Activated T-cell treated with anti-CD3 and anti-CD28 coated beads, Interleukin-2, amount 50 U/mL, for 1 hour (primary cell): ENCODE measurements at regions not wholly inside any gene's neighbourhood (a gene's known extent, or its start where the extent isn't known, plus 50 kb on each side); places are given as distances from the start of the nearest gene placed in this dataset.

Experiments used
- DNase-seq: peaks from one replicate; pipeline ENCODE4 v3.0.0-alpha.2; 2020

DNA sequence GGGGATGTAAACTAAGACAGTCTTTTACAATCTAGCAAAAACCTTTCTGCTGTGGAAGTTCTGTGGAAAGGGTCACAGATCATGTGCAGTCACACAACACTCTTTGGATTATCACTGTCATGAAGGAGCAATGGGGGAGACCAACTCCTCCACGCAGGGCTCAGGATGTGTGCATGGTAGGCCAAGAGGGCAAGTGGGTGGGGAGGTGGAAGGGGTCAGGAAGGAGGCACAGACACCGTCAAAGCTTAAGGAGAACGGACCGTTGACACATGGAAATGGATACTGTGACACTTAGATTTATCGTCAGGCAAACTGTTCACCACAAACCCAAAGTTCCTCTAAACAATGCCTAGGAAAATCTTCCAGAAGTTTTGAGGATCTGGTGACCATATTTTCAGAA, 215.8 kb downstream of the PAX1 start:
- no peak for DNase-seq

DNA sequence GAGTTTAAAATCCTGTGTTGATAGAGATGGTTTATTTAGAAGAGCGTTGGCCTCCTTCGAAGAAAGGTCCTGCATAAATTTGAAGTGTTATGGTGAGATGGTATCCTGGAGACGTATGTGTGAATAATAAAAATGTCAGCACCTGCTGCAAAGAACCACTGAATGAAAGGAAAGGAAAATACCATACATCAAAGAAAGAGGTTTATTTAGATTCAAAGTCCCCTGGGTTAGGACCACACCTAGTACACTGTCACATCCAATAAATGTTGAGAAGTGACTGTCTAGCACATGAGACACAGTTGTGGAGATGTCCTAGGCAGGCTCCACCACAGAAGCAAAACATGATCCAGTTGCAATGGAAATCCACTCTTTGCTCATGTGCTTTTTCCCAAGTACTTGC, 214.7 kb downstream of the PAX1 start:
- no peak for DNase-seq

DNA sequence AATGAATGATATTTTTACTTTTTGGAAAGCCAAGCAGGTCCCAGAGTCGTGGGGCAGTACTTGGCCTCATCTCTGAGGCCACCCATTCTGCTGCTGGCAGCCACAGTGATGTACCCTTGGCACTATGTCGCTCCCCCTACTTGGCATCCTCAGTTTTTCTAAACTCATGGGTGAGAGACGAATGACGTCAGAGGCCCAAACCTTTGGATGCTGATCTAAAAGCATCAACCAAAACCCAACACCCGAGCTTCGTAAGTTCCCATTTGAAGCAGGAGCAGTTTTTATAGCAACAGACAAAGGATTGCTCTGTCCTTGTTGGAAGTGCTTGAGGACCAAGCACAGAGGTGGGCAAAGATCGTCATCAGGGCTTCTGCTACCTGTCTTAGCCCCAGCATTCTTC, 212.9 kb downstream of the PAX1 start:
- DNase-seq: no peak

DNA sequence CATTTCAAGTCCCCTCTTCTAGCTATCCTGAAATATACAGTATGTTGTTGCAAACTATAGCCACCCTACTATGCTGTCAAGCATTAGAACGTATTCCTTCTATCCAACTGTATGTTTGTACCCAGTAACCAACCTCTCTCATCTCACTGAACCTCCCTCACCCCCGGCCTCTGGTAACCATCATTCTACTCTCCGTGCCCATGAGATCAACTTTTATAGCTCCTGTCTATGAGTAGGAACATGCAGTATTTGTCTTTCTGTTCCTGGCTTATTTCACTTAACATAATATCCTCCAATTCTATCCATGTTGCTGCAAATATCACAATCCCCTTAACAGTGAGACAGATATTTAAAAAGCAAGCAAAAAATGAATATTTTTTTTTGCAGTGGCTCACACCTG, 196.9 kb downstream of the PAX1 start:
- DNase-seq: no peak

DNA sequence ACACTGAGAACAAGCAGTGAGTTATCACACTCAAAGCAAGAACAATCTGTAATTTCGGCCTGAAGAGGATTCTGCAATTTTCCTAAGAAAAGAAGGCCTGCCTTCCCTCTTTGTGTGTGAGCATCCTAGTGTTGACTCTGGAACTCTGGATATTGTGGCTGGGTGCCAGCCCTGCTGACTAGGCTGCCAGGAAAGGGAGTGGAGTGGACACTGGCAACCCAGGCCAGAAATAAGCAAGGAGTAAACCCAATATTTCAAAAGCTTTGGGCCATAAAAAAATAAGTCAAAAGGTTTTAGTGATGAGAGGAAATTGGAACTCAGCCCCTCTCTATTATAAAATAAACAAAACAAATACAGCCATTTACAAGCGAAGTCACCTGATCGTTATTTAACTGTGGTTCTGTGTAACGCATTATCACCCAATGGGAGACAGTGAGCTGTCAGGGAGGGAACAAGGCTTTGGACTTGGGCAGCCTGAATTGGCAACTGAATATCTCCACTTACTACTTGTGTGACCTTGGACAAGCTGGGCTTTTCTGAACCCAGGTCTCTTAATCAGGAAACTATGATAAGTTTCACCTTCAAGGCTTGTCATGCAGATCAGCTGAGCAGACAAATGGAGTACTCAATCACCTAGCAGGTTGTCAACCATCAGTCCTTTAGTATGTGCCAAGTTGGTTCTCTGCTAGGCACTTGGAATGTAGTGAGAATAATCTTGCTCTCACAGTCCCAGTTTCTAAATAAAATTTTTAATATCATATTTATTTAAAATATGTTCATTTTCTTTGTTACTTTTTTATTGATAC, 196.2 kb downstream of the PAX1 start:
- no peak for DNase-seq

DNA sequence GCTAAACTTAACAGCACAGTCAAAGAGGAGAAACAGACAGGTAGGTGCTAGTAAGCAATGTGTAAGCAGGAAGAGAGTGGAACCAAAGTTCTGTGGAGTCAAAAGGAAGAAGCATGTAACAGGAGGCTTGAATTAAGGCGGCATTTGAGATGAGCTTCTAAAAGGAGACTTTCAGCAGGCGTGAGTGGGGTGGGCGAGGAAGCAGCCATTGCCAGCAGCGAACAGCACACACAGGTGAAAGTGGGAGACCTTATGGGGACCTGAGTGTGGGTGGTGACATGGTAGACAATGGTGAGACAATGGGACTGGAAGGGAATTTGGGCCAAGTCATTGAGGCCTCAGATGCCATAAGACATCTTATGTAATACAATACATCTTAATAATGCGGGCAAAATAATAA, 195.0 kb downstream of the PAX1 start:
- no peak for DNase-seq

DNA sequence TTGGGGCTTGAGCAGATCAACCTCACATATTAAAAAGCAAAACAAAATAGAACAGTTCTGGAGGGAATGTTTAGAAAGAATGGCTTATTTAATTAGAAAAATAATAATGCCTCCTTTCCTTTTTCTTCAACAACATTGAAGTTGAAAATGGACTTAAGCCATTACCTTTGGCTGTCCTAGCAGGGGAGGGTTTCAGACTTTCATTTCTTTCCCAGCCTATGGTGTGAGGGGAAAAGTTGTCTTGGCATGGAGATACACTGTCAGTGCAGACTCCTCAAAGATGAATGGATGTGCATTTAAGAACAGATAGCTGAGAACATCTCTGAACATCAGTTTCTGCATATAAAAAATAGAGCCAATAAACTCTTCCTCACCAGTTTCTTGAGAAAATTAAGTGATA, 169.5 kb downstream of the PAX1 start:
- DNase-seq: no peak

DNA sequence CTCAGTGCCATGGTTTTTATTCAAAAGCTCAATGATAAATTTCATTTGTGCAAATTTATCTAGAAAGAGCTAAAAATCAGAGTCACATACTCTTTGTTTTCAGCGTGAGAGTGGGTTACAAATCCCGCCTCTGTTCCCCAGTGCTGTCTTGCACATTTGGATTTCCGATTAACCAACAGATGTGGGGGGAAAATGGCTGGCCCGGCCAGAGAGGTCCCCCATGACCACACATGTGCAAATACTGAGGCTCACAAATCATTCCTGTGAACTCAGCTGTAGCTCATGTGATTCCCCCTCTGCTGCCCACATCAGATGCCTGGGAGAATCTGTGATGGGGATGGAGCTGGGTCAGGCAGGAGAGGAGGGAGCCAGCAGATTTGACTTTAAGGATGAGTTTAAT, 168.7 kb downstream of the PAX1 start:
- DNase-seq: no peak

DNA sequence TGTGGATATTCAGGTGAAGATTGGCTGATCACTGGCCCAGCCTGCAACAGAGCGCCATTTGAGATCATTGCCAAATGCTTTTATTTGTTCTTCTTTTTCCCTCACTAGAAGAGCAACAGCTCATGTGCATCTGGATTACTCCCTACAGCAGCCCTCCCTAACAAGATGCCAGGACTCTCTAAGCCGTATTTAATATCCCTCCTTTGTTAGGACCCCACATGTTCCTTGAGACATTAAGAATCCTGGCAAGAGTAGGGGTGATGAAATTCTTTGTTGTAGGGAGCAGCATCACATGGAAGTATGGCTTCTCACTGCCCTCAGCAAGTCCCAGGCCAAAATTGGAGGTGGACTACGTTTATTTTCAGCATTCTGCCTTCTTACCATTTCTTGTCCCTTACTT, 167.8 kb downstream of the PAX1 start:
- DNase-seq: no peak

DNA sequence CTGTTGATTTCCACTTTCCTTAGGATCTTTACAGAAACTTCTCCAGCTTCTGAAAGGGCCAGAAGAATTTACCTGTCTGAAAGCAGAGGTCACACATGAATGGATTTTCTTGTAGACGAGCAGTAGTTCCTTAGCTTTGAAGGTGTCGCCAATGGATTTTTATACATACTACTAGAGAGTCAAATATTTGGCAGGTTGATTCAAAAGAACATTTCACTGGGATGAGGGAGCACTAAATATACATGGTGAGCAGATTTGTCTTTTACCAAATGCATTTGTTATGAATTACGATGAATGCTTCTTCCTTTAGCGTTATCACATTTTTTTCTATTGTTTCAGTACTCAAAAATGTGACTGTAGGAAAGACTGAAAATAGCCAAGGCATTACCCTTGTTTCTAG, 162.3 kb downstream of the PAX1 start:
- DNase-seq: no peak

DNA sequence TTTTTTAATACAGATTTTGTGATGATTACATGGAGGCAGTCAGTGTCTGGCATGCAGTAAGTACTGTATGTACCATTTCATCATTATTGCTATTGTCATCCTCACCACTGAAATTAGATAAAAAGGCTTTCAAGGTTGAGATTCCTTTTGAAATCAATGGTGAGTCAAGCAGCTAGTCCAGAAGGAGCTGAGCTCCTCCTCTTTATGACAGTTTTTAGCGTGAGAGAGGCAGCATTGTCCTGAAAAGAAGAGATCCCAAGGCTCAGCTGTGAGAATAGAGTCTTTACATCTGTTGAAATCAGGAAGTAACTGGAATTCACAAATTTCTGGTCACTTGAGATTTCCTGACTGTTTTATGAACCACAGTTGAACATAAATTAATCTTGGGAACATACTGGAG, 161.9 kb downstream of the PAX1 start:
- DNase-seq: no peak

DNA sequence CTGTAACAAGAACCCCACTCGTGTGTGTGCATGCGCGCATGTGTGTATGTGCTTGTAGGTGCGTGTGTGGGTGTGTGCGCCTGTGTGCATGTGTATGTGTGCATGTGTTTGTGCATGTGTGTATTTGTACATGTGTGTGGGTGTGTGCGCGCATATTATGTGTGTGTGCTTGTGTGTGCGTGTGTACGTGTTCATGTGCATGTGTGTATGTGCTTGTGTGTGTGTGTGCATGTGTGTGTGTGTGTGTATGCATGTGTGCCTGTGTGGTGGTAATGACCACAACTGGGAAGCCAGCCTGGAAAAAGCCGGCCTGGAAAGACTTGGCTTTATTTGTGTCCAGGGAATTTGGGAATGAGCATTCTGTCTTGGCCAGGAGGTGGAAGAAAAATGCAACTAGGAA, 157.5 kb downstream of the PAX1 start:
- DNase-seq: no peak

DNA sequence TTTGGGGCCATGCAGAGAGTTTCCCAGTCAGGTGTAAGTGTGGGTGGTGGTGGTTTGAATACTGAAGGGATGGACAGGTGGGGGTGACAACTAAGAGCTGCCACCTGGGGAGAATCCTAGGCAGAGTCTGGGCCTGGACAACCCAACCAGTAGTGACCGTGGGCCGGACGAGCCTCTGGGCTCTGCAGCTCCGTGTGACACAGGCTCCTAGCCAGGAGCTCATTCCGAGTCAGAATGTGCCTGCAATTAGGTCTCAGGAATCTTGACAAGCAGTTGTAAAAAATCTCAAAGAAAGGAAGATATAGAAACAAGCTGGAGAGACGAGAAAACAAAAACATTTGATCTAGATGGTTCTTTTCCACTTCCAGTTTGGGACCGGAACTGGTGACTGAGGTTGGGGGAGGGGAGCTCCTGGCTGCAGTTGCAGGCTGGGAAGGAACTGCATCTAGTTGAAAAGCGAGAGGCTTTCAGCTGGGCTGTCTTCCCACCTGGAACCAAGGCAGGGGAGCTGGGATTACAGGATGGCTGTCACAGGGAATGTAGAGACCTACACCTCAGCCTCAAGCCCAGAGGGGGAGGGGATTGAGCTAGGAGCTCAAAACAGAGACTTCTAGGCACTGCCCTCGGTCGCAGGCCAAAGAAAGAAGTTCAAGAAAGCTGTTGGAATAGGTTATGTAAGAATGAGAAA, 156.9 kb downstream of the PAX1 start:
- DNase-seq: no peak

DNA sequence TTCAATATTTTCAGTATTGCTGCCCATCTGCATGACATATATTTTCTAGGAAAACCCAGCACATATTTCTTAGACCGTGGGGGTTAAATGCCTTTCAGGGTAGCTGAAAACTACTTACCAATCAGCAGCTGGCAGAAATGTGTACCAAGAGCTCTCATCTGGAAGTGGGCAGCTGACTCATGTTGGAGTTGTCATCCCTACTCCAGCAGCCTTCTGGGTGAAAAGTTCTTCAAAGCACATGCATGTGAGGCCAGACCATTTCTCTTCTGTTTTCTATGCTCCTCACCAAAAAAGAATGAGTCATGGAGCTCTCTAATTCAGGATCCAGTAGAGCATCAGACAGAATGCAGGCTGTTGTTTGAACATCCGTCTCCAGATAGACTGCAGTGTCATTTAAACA, 135.5 kb downstream of the PAX1 start:
- no peak for DNase-seq

DNA sequence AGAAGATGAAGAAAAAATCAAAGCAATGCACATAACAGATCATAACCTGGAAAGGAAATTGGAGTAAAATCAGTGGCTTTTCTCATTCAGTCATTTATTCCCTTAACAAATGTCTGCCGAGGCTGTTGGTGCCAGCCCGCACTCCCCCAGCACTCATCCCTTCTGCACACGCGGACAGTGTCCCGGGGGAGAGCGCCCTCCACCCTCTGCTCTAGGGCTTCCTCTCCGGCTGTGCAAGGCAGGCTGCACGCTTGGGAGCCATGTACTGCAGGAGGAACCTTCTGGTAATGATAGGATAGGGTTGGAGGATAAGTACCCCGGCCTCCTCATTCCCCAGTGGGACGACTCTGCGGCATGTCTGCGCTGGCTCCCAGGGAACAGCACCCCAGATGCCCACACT, 134.5 kb downstream of the PAX1 start:
- no peak for DNase-seq

DNA sequence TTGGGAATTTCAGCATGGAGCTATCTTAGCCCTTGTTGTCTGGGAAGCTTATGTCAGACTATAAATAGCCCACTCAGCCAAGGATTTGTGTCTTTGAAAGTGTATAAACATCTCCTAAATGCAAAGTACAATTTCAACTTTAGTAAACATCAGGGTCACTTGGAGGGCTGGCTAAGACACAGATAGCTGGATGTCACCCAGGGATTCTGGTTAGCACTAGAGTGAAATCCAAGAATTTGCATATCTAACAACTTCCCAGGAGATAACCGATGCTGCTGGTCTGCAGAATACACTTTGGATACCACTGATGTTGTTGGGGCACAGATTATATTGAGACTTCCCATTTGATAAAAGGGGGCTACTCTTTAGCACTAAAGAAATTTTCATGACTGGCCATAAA, 130.9 kb downstream of the PAX1 start:
- no peak for DNase-seq

DNA sequence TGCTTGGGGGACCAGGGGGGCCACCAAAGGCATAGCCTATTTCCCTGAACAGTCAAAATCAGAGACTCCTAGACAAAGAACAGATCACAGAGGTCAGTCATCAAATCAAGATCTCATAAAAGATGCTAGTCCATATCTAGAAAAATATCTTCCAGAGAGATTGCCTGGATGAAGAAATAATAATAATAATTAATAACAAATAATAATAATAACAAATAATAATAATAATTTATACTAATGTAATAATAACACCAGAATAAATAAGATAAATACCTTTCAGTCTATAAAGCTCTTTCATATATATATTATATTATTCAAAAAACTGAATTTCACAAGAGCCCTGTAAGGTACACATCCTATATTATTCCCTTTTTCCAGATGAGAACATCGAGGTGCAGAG, 129.6 kb downstream of the PAX1 start:
- no peak for DNase-seq

DNA sequence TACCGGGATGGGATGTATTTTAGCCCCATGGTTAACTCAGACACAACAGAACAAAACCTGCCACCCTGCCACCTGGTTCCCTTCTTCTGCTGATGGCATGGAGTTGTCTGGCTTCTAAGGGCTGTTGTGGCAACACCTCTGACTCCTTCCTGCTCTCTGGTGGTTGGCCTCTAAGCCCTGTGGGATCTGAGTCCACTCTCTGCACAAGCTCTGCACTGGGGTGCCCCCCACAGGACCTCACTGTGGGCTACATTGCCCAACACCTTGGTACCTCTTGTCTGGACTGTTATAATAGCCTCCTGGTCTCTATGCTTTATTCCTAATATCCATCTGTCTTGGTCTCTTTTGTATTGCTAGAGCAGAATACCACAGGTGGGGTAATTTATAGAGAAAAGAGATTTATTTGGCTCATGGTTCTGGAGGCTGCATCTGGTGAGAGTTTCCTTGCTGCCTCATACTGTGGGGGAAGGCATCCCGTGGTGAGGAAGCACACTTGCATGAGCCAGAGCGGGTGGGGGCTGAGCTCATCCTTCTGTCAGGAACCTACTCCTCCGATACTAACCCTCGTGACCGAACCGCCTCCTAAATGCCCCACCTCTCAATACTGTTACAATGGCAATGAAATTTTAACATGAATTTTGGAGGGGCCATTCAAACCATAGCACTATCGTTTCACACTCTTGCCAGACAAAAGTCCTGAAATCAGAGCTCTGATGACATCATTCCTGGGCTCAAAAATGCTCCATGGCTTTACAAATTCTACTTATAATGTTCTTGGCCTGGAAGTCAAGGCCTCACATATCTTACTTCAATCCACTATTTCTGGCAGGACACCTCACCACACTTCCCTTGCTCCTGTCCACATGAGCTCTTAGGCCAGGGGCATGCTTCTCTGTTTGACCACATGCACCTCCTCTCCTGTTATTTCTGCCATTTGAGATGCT, 127.2 kb downstream of the PAX1 start:
- DNase-seq: no peak

DNA sequence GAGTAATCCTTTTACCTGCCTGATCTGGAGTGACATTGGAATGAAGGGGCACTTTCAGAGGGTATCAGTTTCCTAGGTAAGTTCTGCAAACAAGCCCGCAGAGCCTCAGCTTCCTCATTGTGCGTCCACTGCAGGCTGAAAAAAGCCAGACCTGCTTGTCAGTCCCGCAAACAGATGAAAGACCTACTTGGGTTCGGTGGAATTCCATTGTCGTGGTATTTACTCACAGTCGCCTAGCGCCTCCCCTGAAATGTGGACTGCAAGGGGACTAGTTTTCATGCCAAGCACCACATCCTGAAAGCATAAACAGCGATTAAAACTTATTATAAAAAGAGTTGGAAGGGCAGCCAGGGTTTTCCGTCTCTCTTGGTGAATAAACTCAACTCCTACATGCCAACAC, 121.5 kb downstream of the PAX1 start:
- no peak for DNase-seq

DNA sequence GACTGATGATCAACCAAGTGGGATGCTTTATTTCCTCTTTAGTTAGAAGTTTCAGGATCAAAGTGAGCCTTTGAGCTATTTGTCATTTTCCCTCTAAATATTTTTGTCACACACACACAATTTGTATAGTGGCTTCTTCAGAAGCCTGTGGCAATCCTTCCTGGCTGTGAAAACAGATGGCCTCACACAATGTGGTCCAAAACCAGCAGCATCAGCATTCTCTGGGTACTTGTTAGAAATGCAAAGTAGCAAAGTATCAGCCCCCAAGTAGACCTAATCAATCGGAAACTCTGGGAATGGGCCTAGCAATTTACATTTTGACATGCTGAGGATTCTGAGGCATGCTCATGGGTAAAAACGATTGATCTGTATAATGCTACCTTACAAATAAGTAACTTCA, 115.9 kb downstream of the PAX1 start:
- no peak for DNase-seq

DNA sequence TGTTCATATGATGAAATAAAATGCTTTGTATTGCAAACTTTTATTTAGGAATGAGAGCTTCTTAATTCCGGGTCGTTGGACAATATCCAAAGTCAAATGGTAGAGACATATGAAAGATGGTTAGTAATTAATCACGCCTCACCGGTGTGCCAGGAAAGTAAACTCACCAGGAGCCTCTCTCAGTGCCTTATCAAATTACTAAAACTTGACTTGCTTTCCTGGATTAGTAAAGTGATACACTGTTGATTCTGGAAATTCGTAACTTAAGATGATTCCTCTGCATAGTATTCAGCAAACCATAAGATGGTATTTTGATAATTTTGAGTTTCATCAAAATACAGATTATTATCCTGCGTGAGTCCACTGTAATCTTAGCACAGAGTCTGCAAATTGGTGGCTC, 115.2 kb downstream of the PAX1 start:
- DNase-seq: no peak

DNA sequence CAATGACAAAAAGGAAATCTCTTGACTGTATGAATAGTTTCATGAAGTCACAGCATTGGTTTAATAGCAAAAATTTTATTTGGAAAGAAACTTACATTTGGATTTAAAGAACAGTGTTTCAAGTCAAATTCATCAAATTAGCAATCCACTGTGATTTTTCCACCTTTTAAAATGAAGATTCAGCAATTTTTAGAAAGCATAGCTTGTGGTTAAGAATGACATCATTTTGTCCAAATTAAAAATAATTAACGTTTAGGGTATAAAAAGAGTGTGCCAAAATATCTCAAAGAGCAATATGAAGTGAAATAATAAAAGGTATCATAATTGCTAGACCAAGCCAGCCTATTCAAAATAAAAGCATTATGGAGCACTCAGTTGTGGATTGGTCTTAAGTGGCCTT, 114.6 kb downstream of the PAX1 start:
- DNase-seq: no peak

DNA sequence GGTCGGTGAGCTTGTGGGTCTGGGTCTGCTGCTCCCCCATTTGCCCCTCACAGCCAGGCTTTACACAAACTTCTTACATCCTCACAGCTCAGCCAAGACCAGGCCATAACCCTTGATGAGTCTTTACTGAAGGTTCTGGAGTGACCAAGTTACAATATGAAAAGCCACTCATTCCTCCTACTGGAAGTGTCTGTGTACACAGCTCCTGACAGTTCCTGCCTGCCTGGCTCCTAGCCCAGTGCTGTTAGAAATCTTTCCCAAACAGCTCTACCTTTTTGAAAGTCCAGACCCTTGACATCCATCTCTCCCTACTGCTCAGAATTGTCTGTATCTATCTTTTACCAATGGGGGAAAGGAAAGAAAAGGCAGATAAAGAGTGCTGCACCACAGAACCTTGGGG, 106.9 kb downstream of the PAX1 start:
- DNase-seq: no peak
